Panc1 (cell line): ENCODE measurements at regions not wholly inside any gene's neighbourhood (a gene's known extent, or its start where the extent isn't known, plus 50 kb on each side); places are given as distances from the start of the nearest gene placed in this dataset.

Experiments
- ATAC-seq: fragments of 200-7000 bp; cut with Tn5 transposase; 2 replicates; pipeline ENCODE4 v1.9.1; 2020; ENCODE audit warnings: mild to moderate bottlenecking, moderate library complexity
- BruUV-seq: library from RNA; stranded (reverse); fragments of 400-500 nt; replicated peaks from 2 replicates; lab custom pipeline; 2021; lab: Mats Ljungman, UMichigan
- CTCF ChIA-PET: fragments of 300-600 bp; sonication (Branson Sonifier 250); formaldehyde crosslinking; loops from one replicate; lab custom pipeline; 2022; ENCODE audit warnings: antibody characterized with exemption; lab: Charles Lee
- POLR2A ChIA-PET: fragments of 300-600 bp; sonication (Branson Sonifier 250); formaldehyde crosslinking; loops from one replicate; lab custom pipeline; 2022; ENCODE audit warnings: antibody characterized with exemption; lab: Charles Lee
- DNase-seq: peaks from one replicate; pipeline ENCODE4 v3.0.0-alpha.2; 2010; ENCODE audit warnings: low read depth, low spot score
- H3K27ac ChIP-seq: 2 replicates; pipeline ENCODE4 v1.5.1; 2011; ENCODE audit warnings: mild to moderate bottlenecking, low read length, inconsistent platforms
- H3K27me3 ChIP-seq: fragments of 200-500 bp; sonication (Bioruptor generic); 2 replicates; pipeline ENCODE4 v1.6.0; 2014; ENCODE audit warnings: low read length, inconsistent platforms; ENCODE audit not compliant: control insufficient read depth, insufficient read depth
- H3K36me3 ChIP-seq: fragments of 200-500 bp; sonication (Bioruptor generic); 2 replicates; pipeline ENCODE4 v1.5.1; 2014; ENCODE audit warnings: inconsistent platforms, mild to moderate bottlenecking, low read length, moderate library complexity; ENCODE audit not compliant: control insufficient read depth, insufficient read depth
- H3K4me1 ChIP-seq: 2 replicates; pipeline ENCODE4 v1.5.1; 2011; ENCODE audit warnings: inconsistent platforms, mild to moderate bottlenecking, low read length, moderate library complexity; ENCODE audit not compliant: control insufficient read depth, insufficient read depth
- H3K4me3 ChIP-seq, 2 experiments: 2 replicates each; pipeline ENCODE4 v1.5.1; 2011 to 2012; ENCODE audit warnings: low read depth in 2 of 2, low read length in 2 of 2, mild to moderate bottlenecking in 2 of 2, inconsistent platforms in 1 of 2, moderate library complexity in 1 of 2
- H3K9me3 ChIP-seq: fragments of 200-500 bp; sonication (Bioruptor generic); 2 replicates; pipeline ENCODE4 v1.5.1; 2014; ENCODE audit warnings: low read depth, mild to moderate bottlenecking, inconsistent platforms, low read length, moderate library complexity; ENCODE audit not compliant: control insufficient read depth, insufficient read depth
- POLR2AphosphoS5 ChIP-seq: IDR thresholded peaks from 2 replicates; pipeline ENCODE4 v1.6.1; 2012; ENCODE audit warnings: mild to moderate bottlenecking, low read depth, low read length, moderate library complexity
- SIN3A ChIP-seq: IDR thresholded peaks from 2 replicates; pipeline ENCODE4 v1.6.1; 2012; ENCODE audit warnings: low read depth, mild to moderate bottlenecking, low read length, moderate library complexity, borderline replicate concordance; ENCODE audit not compliant: insufficient read depth
- TCF7L2 ChIP-seq: IDR thresholded peaks from 2 replicates; pipeline ENCODE4 v1.6.1; 2011; ENCODE audit warnings: mild to moderate bottlenecking, low read depth, low read length, inconsistent platforms
- in situ Hi-C: cut with HindIII; loops from 2 replicates; pipeline ENCODE4 v1.10.0; 2016; ENCODE audit warnings: low sequenced_read_pairs, low pct_unique_long_range_greater_than_20kb
- intact Hi-C: fragments of 100-400 bp; cut with micrococcal nuclease; formaldehyde crosslinking; loops from one replicate; pipeline ENCODE4 v1.10.0; 2022; ENCODE audit not compliant: unreplicated experiment
- TF ChIP-seq, protein P1 (sequence below), 2 experiments: IDR thresholded peaks; 2 replicates each; pipeline ENCODE4 v1.6.1; 2011 to 2012; ENCODE audit warnings: low read depth in 2 of 2, control low read depth in 1 of 2, low read length in 1 of 2, mild to moderate bottlenecking in 1 of 2, moderate library complexity in 1 of 2; ENCODE audit not compliant: insufficient read depth in 1 of 2
- TF ChIP-seq, protein P2 (sequence below): fragments of 450-650 bp; IDR thresholded peaks from 2 replicates; pipeline ENCODE4 v1.5.1; 2017; ENCODE audit warnings: mild to moderate bottlenecking

DNA sequence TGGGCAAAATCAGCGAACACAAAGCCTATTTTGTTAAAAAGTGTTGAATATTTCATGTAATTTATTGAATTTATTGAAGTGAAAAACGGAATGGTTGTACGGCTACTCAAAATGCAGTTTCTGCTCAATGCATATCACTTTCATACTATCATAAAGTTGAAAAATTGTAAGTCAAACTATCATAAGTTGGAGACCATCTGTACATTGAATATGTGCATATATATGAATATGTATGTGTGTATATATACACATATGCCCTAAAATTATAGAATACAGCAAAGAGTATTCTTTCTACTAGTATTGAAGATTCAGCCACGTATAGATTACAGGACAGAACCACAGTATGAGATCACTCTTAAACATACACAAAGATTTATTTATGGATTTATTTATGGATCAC lies 499.0 kb upstream of the SULF2 start:
- no peak for DNase-seq
- no peak overlapping the region for H3K27ac ChIP-seq
- BruUV-seq: no TSS peak
- H3K4me3 ChIP-seq: no peak overlapping the region
- no peaks in the 10 kb centered on the region for H3K36me3 ChIP-seq
- intact Hi-C loops: no loop called here
- no peak for ATAC-seq
- no peaks in the 10 kb centered on the region for H3K9me3 ChIP-seq
- H3K4me1 ChIP-seq: no peaks in the 10 kb centered on the region
- H3K27me3 ChIP-seq: no peaks in the 10 kb centered on the region
- TF ChIP-seq POLR2AphosphoS5 (no peak), SIN3A (no peak)
- TF ChIP-seq, protein P1, sequence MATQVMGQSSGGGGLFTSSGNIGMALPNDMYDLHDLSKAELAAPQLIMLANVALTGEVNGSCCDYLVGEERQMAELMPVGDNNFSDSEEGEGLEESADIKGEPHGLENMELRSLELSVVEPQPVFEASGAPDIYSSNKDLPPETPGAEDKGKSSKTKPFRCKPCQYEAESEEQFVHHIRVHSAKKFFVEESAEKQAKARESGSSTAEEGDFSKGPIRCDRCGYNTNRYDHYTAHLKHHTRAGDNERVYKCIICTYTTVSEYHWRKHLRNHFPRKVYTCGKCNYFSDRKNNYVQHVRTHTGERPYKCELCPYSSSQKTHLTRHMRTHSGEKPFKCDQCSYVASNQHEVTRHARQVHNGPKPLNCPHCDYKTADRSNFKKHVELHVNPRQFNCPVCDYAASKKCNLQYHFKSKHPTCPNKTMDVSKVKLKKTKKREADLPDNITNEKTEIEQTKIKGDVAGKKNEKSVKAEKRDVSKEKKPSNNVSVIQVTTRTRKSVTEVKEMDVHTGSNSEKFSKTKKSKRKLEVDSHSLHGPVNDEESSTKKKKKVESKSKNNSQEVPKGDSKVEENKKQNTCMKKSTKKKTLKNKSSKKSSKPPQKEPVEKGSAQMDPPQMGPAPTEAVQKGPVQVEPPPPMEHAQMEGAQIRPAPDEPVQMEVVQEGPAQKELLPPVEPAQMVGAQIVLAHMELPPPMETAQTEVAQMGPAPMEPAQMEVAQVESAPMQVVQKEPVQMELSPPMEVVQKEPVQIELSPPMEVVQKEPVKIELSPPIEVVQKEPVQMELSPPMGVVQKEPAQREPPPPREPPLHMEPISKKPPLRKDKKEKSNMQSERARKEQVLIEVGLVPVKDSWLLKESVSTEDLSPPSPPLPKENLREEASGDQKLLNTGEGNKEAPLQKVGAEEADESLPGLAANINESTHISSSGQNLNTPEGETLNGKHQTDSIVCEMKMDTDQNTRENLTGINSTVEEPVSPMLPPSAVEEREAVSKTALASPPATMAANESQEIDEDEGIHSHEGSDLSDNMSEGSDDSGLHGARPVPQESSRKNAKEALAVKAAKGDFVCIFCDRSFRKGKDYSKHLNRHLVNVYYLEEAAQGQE (IDR thresholded peaks at IDR 0.05; ENCODE audit: insufficient read depth in 1 of 2, low read depth in 2 of 2, low read length in 1 of 2): no peak
- POLR2A ChIA-PET: no interaction called here
- in situ Hi-C loops: no loop called here
- CTCF ChIA-PET: no interaction called here

DNA sequence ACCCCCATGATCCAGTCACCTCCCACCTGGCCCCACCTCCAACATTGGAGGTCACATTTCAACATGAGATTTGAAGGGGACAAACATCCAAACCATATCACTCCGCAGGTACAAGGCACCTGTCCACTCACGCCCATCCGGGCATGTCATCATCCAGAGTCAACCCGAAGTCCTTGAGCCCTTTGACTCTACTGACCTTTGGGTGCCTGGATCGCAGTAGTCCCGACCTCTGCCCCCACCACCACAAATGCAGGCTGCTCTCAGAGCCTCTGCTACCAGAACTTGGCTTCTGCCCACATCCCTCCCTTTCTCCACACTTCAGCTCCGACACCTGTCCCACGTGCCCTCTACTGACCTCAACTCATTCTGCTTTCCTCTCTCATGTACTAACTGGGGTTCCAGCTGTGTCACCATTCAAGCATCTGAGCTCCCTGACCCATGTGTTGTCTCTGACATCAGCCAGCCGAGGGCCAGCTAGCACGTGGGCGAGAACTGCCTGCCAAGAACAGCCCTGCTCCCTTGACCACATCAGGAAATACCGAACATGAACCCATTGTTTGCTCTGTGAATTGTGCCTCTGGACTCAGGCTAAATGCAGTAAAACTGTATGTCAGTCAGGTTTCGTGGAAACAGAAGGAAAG lies 498.3 kb upstream of the SULF2 start:
- ATAC-seq: no peak
- in situ Hi-C loops: no loop called here
- DNase-seq: peak; percentile 5
- Histone ChIP-seq H3K9me3 (no peaks in the 10 kb centered on the region), H3K27me3 (no peaks in the 10 kb centered on the region), H3K36me3 (no peaks in the 10 kb centered on the region), H3K4me1 (no peaks in the 10 kb centered on the region), H3K4me3 (no peak overlapping the region), H3K27ac (no peak overlapping the region)
- peak; percentile 26; the same call in 1 of the 2 replicates for TF ChIP-seq TCF7L2
- no peak for TF ChIP-seq POLR2AphosphoS5
- intact Hi-C loops: no loop called here
- no TSS peak for BruUV-seq
- POLR2A ChIA-PET: no interaction called here
- CTCF ChIA-PET: no interaction called here

DNA sequence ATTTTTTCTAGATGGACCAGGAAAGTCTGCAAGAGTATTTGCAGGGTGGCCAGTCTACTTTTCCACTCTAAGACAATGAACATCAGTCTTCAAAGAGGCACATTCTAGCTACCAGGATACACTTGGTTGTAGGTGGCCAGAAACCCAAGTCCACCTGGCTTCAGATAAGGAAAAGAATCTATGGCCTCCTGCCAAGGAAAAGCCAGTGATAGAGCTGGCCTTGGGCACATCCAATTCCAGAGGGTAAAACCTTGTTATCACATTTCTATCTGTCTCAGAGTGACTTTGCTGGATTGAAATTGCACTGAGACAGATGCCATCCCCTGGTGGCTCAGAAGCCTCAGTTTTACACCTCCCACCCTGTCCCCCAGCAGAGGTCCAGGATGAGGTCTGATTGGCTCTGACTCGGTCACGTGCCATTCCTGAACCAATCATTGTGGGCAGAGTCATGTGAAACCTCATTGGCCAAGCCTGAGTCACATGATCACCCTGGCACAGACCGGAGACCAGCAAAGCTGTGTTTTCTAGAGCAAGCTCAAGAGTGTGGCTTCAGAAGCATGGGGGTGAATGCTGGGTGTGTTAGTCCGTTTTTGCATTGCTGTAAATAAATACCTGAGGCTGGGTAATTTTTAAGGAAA lies 497.4 kb upstream of the SULF2 start:
- POLR2A ChIA-PET: no interaction called here
- CTCF ChIA-PET: no interaction called here
- intact Hi-C loops: no loop called here
- H3K27ac ChIP-seq: no peak overlapping the region
- TF ChIP-seq SIN3A (no peak), POLR2AphosphoS5 (no peak), TCF7L2 (no peak)
- TF ChIP-seq, protein P2, sequence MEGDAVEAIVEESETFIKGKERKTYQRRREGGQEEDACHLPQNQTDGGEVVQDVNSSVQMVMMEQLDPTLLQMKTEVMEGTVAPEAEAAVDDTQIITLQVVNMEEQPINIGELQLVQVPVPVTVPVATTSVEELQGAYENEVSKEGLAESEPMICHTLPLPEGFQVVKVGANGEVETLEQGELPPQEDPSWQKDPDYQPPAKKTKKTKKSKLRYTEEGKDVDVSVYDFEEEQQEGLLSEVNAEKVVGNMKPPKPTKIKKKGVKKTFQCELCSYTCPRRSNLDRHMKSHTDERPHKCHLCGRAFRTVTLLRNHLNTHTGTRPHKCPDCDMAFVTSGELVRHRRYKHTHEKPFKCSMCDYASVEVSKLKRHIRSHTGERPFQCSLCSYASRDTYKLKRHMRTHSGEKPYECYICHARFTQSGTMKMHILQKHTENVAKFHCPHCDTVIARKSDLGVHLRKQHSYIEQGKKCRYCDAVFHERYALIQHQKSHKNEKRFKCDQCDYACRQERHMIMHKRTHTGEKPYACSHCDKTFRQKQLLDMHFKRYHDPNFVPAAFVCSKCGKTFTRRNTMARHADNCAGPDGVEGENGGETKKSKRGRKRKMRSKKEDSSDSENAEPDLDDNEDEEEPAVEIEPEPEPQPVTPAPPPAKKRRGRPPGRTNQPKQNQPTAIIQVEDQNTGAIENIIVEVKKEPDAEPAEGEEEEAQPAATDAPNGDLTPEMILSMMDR: no peak
- TF ChIP-seq, protein P1 (IDR thresholded peaks at IDR 0.05; ENCODE audit: insufficient read depth in 1 of 2, low read depth in 2 of 2, low read length in 1 of 2): no peak
- H3K4me3 ChIP-seq: no peak overlapping the region
- no TSS peak for BruUV-seq
- H3K4me1 ChIP-seq: no peaks in the 10 kb centered on the region
- peaks cover 3% of the 10 kb centered on the region; the same call in 1 of the 2 replicates for H3K27me3 ChIP-seq
- H3K9me3 ChIP-seq: no peaks in the 10 kb centered on the region
- in situ Hi-C loops: no loop called here
- no peak for DNase-seq
- H3K36me3 ChIP-seq: no peaks in the 10 kb centered on the region
- ATAC-seq: no peak
